GM12892 (cell line): ENCODE measurements at regions not wholly inside any gene's neighbourhood (a gene's known extent, or its start where the extent isn't known, plus 50 kb on each side); places are given as distances from the start of the nearest gene placed in this dataset.

Experiments
- POLR2A ChIP-seq: IDR thresholded peaks from 2 replicates; pipeline ENCODE4 v1.6.1; 2011; ENCODE audit warnings: low read depth, low read length, control low read depth
- POLR2AphosphoS5 ChIP-seq: IDR thresholded peaks from 2 replicates; pipeline ENCODE4 v1.6.1; 2011; ENCODE audit warnings: low read depth, low read length, control low read depth
- TAF1 ChIP-seq: IDR thresholded peaks from 2 replicates; pipeline ENCODE4 v1.6.1; 2011; ENCODE audit warnings: low read depth, mild to moderate bottlenecking, control low read depth, low read length, borderline replicate concordance

DNA sequence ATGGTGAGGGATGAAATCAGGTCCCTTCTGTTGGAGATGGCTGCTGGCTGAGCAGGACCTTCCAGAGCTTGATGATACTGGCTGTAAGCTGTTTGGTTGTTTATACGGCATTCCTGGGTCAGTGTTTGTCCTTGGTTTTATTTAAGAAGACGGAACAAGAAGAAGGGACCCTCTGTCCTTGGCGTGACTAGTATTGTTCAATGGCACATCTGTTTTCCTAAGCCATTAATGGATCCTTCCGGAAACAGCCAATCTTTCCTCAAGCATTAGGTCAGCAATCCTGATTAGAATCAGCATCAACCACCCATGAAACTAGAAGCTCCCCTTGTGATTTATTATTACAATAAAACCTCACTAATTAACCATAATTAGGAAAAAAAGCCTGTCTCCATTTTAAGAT lies 128.7 kb upstream of the KIAA1217 start:
- TF ChIP-seq POLR2AphosphoS5, result no peak
- TF ChIP-seq POLR2A, result no peak
- TF ChIP-seq TAF1, result no peak
